ENCODE measurements at regions not wholly inside any gene's neighbourhood (a gene's known extent, or its start where the extent isn't known, plus 50 kb on each side); places are given as distances from the start of the nearest gene placed in this dataset.

DNA sequence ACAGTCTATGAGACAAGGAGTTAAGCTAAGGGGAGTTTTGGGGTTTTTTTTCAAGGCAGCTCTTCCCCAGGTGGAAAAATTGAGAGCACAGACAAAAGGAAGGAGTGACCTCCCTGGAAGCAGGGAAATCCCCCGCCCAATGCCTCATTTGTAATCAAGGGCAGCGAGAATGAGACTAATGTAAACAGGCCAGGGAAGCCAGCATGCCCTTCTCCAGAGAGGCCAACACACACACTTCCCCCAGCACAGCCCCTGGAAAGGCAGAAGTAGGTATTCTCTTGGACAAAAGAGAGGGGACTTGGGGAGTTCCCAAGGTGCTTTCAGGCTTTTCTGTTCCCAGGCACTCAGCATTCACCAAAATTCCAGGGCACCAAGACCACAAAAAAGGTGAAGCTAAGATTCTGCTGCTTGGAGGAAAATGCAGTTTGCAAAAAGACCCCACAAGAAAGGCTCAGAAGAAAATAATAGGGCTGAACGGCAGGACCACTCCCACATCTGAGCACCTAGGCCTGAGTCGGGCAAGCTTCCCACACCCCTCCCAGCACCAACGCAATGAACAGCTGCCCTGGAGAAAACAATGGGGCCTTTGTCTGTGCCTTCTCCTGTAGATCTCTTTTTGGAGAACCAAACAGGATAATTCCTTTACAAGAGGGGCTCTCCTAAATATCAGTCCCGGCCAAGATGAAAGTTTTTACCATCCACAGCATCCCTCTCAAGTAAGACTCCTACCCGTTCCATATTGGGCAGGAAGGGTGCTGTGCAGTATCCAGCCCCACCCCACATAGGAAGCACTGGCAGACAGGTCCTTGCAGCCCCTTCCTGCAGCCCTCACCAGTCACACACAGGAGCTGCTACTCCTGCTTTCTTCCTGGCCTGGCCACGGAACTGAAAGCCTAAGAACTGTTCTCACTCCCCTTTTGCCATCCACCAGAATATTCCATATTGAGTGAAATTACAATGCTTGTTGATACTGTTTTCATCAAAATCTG lies 70.7 kb upstream of the AKIP1 start:
- TF ChIP-seq, protein P1, sequence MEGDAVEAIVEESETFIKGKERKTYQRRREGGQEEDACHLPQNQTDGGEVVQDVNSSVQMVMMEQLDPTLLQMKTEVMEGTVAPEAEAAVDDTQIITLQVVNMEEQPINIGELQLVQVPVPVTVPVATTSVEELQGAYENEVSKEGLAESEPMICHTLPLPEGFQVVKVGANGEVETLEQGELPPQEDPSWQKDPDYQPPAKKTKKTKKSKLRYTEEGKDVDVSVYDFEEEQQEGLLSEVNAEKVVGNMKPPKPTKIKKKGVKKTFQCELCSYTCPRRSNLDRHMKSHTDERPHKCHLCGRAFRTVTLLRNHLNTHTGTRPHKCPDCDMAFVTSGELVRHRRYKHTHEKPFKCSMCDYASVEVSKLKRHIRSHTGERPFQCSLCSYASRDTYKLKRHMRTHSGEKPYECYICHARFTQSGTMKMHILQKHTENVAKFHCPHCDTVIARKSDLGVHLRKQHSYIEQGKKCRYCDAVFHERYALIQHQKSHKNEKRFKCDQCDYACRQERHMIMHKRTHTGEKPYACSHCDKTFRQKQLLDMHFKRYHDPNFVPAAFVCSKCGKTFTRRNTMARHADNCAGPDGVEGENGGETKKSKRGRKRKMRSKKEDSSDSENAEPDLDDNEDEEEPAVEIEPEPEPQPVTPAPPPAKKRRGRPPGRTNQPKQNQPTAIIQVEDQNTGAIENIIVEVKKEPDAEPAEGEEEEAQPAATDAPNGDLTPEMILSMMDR (IDR thresholded peaks at IDR 0.05) = no peak
- peak in 1 of 2 donors; percentile 5 for TF ChIP-seq POLR2A (IDR thresholded peaks at IDR 0.05)
